ENCODE measurements at regions not wholly inside any gene's neighbourhood (a gene's known extent, or its start where the extent isn't known, plus 50 kb on each side); places are given as distances from the start of the nearest gene placed in this dataset.

DNA sequence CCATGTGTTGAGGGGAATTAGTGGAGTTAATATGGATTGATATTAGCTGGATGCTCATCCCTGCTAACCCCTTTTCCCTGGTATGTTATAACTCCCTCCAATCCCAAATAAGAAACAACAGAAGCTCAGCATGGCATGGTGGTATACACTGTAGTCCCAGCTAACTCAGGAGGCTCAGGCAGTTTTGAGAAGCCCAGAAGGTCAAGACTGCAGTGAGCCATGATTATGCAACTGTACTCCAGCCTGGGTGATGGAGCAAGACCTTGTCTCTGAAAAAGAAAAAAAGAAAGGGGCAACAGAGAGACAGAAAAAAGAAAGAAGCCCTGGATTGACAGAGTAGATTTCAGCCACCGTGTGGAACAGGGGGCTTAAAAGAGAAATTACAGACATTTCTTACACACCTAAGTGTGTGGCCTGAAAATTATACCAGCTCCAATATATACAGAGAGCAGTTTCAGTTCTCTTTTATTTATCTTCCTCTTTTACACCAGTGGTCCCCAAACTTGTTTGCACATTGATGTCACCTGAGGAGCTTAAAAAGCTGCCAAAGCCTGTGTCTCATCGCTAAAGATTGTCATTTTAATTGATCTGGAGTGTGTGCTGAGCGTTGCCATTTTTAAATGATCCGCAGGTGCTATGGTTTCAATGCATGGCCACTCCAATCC is 203.6 kb downstream of the UBE2E3 start:
- H3K4me3 ChIP-seq (ENCODE audit: low read depth, low read length) = no peak overlapping the region
- TF ChIP-seq, protein P1, sequence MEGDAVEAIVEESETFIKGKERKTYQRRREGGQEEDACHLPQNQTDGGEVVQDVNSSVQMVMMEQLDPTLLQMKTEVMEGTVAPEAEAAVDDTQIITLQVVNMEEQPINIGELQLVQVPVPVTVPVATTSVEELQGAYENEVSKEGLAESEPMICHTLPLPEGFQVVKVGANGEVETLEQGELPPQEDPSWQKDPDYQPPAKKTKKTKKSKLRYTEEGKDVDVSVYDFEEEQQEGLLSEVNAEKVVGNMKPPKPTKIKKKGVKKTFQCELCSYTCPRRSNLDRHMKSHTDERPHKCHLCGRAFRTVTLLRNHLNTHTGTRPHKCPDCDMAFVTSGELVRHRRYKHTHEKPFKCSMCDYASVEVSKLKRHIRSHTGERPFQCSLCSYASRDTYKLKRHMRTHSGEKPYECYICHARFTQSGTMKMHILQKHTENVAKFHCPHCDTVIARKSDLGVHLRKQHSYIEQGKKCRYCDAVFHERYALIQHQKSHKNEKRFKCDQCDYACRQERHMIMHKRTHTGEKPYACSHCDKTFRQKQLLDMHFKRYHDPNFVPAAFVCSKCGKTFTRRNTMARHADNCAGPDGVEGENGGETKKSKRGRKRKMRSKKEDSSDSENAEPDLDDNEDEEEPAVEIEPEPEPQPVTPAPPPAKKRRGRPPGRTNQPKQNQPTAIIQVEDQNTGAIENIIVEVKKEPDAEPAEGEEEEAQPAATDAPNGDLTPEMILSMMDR (IDR thresholded peaks at IDR 0.05; ENCODE audit: low read depth, low read length) = no peak

DNA sequence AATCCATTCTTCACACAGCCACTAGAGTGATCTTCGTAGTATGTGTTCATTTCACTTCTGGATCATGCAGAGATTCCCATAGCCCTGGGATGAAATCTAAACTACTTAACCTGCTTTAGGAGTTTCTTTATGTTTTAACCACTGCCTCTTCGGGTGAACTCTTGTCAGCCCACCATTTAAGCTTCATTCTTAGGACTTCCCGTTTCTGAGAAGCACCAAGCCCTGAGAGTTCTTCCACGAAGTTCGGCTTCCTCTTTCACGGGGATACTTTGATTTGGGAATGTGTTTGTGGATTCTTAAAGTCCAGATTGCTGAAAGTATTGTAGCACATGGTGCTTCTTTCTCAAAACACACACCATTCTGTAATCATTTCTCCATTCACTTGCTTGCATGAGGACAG is 205.0 kb downstream of the UBE2E3 start:
- TF ChIP-seq, protein P1 (IDR thresholded peaks at IDR 0.05; ENCODE audit: low read depth, low read length) = no peak
- no peak overlapping the region for H3K4me3 ChIP-seq (ENCODE audit: low read depth, low read length)

DNA sequence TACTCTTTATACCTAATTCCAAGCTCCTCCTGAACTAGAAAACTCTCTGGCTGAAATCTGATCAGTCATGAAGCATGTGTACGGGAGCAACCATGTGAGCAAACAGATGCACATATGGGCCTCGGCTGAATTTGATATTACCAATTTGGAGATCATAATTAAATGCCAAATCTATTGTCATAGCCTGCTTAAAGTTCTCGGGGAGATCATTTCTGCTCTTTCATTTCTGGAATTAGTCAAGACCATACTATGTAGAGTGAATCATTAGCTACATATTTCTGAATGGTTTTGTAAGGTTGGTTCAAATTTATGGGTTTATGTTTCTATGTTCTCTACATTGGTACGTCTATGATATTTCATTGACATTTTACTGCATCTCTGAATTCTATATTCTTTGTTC is 205.5 kb downstream of the UBE2E3 start:
- TF ChIP-seq, protein P1 (IDR thresholded peaks at IDR 0.05; ENCODE audit: low read depth, low read length) = no peak
- no peak overlapping the region for H3K4me3 ChIP-seq (ENCODE audit: low read depth, low read length)

DNA sequence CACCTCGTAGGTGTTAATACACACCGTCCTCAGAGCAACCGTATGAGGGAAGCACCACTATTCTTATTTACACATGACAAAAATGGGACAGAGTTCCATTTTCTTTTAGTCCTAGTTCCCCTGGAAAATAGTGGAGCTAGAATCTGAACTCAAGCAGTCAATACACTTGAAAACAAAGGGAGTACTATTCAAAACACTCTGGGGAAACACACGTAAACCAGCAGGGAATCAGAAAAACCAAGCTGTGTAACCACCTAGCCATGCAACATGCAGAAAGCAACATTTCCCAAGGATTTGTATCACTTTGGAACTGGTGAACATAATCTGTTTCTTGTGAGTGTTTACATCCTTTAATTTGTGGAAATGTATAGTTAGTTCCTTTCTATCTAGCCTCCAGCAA is 208.2 kb downstream of the UBE2E3 start:
- H3K4me3 ChIP-seq (ENCODE audit: low read depth, low read length) = no peak overlapping the region
- TF ChIP-seq, protein P1 (IDR thresholded peaks at IDR 0.05; ENCODE audit: low read depth, low read length) = no peak

DNA sequence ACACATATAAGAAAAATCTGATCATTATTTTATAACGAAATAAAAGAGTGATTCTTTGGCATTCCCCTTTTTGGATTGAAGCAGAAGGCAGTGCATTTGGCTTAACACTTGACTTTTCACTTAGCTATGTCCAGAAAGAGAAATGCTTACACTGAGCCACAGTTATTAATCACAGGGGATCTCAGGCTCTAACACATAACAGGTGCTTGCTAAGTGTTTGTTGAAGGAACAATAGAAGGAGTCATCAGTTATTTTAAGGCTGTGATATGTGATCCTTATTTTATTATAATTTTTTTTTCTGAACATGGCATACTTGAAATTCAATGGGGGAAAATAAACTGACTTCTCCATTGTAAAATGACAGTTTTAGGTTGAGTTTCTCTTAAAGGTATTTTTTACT is 209.5 kb downstream of the UBE2E3 start:
- TF ChIP-seq, protein P1 (IDR thresholded peaks at IDR 0.05; ENCODE audit: low read depth, low read length) = no peak
- H3K4me3 ChIP-seq (ENCODE audit: low read depth, low read length) = no peak overlapping the region

DNA sequence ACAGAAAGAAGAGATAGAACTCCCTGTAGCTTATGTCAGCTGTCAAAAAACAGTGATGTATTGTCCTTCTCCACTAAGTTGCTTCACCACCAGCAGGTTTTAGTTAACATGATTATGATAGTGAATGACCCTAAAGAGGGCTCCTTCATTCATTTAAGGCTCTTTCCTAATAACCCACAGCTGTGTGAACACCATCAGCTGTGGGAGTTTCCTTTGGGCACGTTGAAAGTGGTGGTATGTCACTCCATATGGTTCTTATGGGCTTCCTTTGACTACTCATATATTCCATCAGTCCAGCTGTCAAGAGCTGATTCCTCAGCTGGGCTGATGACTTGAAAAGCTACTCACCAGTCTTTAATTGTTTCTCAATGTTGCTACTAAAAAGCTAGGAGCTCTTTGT is 210.3 kb downstream of the UBE2E3 start:
- no peak overlapping the region for H3K4me3 ChIP-seq (ENCODE audit: low read depth, low read length)
- TF ChIP-seq, protein P1 (IDR thresholded peaks at IDR 0.05; ENCODE audit: low read depth, low read length) = no peak

DNA sequence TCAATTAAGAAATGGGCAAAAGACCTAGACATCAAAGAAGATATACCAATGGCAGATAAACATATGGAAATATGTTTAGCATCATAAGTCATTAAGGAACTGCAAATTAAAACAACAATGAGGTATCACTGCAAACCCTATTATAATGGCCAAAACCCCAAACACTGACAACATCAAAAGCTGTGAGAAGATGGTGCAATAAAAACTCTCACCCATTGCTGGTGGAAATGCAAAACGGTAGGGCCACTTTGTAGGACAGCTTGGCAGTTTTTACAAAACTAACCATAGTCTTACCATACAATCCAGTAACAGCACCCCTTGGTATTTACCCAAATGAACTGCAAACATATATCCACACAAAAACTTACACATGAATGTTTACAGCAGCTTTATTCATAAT is 213.1 kb downstream of the UBE2E3 start:
- H3K4me3 ChIP-seq (ENCODE audit: low read depth, low read length) = no peak overlapping the region
- TF ChIP-seq, protein P1 (IDR thresholded peaks at IDR 0.05; ENCODE audit: low read depth, low read length) = no peak

Data from WI38 (cell line).